BLaER1 (cell line): ENCODE measurements at regions not wholly inside any gene's neighbourhood (a gene's known extent, or its start where the extent isn't known, plus 50 kb on each side); places are given as distances from the start of the nearest gene placed in this dataset.

Experiments used
- H3K27ac ChIP-seq: shearing (Covaris generic); formaldehyde crosslinking; 2 replicates; pipeline ENCODE4 v1.8.1; 2022
- H3K27me3 ChIP-seq: shearing (Covaris generic); formaldehyde crosslinking; 2 replicates; pipeline ENCODE4 v1.8.1; 2022
- H3K36me3 ChIP-seq: shearing (Covaris generic); formaldehyde crosslinking; 2 replicates; pipeline ENCODE4 v1.8.1; 2022
- H3K4me1 ChIP-seq: shearing (Covaris generic); formaldehyde crosslinking; 2 replicates; pipeline ENCODE4 v1.8.1; 2022
- H3K4me2 ChIP-seq: shearing (Covaris generic); formaldehyde crosslinking; 2 replicates; pipeline ENCODE4 v1.8.1; 2022
- H3K4me3 ChIP-seq: shearing (Covaris generic); formaldehyde crosslinking; 2 replicates; pipeline ENCODE4 v1.8.1; 2022
- H3K9ac ChIP-seq: shearing (Covaris generic); formaldehyde crosslinking; 2 replicates; pipeline ENCODE4 v1.8.1; 2022
- H3K9me3 ChIP-seq: shearing (Covaris generic); formaldehyde crosslinking; 2 replicates; pipeline ENCODE4 v1.8.1; 2022
- H4K20me1 ChIP-seq: shearing (Covaris generic); formaldehyde crosslinking; 2 replicates; pipeline ENCODE4 v1.8.1; 2022
- Cebpa-rat ChIP-seq: shearing (Covaris generic); IDR thresholded peaks from 2 replicates; pipeline ENCODE4 v1.8.1; 2022

DNA sequence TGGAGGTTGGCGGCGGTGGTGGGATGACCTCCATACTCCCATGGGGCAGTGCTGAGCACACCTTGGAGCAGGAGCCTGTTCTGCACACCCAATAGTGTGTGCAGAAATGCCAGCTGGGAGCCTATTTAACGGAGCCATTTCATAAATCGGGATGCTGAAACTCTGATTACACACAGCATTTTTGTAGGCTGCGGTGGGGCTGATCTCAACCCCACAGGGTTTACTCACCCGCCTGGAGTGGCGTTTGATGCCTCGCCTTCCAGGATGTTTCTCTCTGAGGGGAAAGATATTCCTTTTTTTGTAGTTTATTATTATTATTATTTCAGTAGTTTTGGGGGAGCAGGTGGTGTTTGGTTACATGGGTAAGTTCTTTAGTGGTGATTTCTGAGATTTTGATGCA is 82.6 kb upstream of the WDR26 start:
- no peak for TF ChIP-seq Cebpa-rat
- H3K27ac ChIP-seq: no peak overlapping the region

DNA sequence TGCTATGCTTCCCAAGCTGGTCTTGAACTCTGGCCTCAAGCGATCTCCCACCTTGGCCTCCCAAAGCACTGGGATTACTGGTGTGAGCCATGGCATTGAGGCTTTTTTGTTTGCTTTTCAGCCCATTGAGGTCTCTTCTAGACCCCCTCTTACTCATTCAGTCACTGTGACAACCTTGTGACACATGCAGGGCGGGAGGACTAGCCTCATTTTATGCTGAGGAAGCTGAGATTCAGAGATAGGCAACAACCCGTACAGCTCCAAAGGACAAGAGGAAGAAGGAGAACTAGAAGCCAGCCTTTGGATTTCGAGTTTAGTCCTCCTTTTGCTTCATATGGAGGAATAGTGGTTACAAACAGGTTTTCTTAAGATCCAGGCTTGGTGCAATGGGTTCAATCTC is 83.9 kb upstream of the WDR26 start:
- Histone ChIP-seq H4K20me1 (no peaks in the 10 kb centered on the region), H3K9ac (no peak overlapping the region), H3K4me1 (no peaks in the 10 kb centered on the region), H3K4me3 (no peak overlapping the region), H3K27ac (no peak overlapping the region), H3K9me3 (peaks cover 4% of the 10 kb centered on the region), H3K4me2 (no peak overlapping the region), H3K36me3 (no peaks in the 10 kb centered on the region), H3K27me3 (no peaks in the 10 kb centered on the region)
- no peak for TF ChIP-seq Cebpa-rat

More for the DNA sequence above, 82.6 kb upstream of the WDR26 start:
- H3K9me3 ChIP-seq: peaks cover 4% of the 10 kb centered on the region
- H3K27me3 ChIP-seq: no peaks in the 10 kb centered on the region
- no peak overlapping the region for H3K4me3 ChIP-seq
- no peak overlapping the region for H3K9ac ChIP-seq
- H3K4me2 ChIP-seq: no peak overlapping the region
- H4K20me1 ChIP-seq: no peaks in the 10 kb centered on the region
- no peaks in the 10 kb centered on the region for H3K4me1 ChIP-seq
- H3K36me3 ChIP-seq: no peaks in the 10 kb centered on the region

DNA sequence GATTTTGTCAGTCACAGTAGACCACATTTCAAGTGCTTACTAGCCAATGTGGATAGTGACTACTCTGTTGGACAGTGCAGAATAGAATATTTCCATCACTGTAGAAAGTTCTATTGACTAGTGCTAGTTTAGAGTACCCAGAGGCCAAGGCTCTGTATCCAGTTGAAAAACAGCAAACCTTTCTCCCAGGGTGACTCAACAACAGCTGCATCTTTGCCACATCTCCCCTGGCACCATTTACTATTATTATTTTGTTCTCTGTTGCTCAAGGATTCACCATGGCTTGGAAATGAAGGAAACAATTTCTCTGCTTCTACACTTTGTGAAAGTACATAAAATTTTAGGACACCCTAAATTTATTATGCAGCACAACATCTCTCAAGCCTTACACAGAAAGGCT is 85.3 kb upstream of the WDR26 start:
- no peak for TF ChIP-seq Cebpa-rat
- Histone ChIP-seq H3K9ac (no peak overlapping the region), H4K20me1 (no peaks in the 10 kb centered on the region), H3K4me2 (no peak overlapping the region), H3K4me3 (no peak overlapping the region), H3K4me1 (no peaks in the 10 kb centered on the region), H3K27me3 (no peaks in the 10 kb centered on the region), H3K36me3 (no peaks in the 10 kb centered on the region), H3K27ac (no peak overlapping the region), H3K9me3 (peaks cover 4% of the 10 kb centered on the region)

DNA sequence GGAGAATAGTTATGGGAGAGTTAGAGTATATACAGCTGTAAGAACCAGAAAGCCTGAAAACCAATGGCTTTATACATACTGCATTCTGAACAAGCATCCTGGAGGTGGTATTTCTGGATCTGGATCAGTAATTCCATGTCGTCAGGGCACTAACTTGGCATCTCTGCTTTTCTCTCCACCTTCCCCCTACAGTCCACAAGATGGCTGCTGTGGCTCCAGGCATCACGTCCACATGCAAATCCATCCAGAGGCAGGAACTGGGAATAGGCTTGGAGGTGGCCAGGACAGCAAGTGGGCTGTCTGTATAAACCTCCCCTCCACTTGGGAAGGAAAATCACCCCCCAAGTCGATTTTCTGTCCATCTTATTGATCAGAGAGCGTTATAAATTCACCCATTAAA is 86.2 kb upstream of the WDR26 start:
- H3K9me3 ChIP-seq: peaks cover 4% of the 10 kb centered on the region
- H3K4me2 ChIP-seq: no peak overlapping the region
- no peak overlapping the region for H3K4me3 ChIP-seq
- no peak overlapping the region for H3K9ac ChIP-seq
- H3K4me1 ChIP-seq: no peaks in the 10 kb centered on the region
- H4K20me1 ChIP-seq: no peaks in the 10 kb centered on the region
- H3K36me3 ChIP-seq: no peaks in the 10 kb centered on the region
- no peak overlapping the region for H3K27ac ChIP-seq
- no peaks in the 10 kb centered on the region for H3K27me3 ChIP-seq
- TF ChIP-seq Cebpa-rat: no peak

DNA sequence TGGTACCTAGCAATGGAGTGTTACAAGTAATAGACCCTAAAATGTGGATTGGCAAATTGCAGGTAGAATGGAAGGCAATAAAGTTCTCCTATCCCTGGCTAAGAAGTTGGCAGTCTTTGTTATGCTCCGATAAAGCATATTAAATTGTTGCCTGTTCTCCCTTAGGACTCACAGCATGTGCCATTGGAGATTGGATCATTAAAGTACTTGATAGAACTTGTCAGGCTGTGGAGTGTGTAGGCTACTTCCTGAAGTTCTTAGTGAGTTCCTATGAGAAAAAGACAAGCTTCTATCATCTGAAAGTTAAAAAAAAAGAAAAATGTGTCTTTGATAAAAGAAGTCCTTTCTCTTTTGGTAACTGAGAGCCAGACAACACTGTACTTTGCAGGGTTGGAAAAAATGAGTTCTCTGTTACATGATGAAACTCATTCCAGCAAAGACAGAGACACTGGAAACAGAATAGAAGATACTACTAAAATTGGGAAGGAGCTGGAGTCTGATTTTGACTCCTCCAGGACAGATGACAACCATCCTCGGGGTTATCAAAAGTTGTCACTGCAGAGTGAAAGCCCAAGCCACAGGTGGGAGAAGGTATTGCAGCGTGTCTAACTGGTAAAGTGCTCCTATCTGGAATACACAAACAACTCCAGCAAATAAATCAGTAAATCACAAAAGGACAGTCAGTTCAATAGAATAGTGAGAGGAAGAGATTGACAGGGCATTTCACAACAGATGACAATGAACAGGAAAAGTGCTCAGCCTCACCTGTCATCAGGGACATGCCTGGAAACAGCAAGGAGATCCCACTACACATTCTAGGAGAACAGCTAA is 87.5 kb upstream of the WDR26 start:
- Histone ChIP-seq H3K27me3 (no peaks in the 10 kb centered on the region), H3K4me1 (no peaks in the 10 kb centered on the region), H4K20me1 (no peaks in the 10 kb centered on the region), H3K36me3 (no peaks in the 10 kb centered on the region), H3K9ac (no peak overlapping the region), H3K4me2 (no peak overlapping the region), H3K4me3 (no peak overlapping the region), H3K9me3 (peaks cover 4% of the 10 kb centered on the region), H3K27ac (no peak overlapping the region)
- no peak for TF ChIP-seq Cebpa-rat

DNA sequence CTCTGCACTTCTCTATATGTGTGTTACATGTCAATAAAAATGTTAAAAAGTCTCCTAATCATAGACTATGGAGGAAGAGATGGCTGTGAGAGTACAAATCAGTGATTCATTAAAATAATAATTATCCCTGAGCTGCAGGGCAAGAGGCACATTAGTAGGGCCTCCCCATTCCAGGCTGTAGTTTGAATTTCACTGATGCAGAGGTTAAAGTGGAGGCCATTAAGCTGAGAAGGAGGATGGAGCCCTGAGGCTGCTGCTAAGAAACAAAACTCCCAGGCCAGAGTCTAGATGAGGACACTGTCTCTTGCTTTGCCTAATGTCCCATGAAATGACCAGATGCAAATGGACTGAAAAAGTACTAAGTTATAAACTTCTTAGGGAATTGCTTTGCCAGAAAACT is 89.1 kb upstream of the WDR26 start:
- H3K4me2 ChIP-seq: no peak overlapping the region
- no peaks in the 10 kb centered on the region for H3K36me3 ChIP-seq
- TF ChIP-seq Cebpa-rat: no peak
- no peaks in the 10 kb centered on the region for H4K20me1 ChIP-seq
- peaks cover 4% of the 10 kb centered on the region for H3K9me3 ChIP-seq
- H3K27me3 ChIP-seq: no peaks in the 10 kb centered on the region
- H3K4me3 ChIP-seq: no peak overlapping the region
- no peak overlapping the region for H3K9ac ChIP-seq
- H3K4me1 ChIP-seq: no peaks in the 10 kb centered on the region
- H3K27ac ChIP-seq: no peak overlapping the region

DNA sequence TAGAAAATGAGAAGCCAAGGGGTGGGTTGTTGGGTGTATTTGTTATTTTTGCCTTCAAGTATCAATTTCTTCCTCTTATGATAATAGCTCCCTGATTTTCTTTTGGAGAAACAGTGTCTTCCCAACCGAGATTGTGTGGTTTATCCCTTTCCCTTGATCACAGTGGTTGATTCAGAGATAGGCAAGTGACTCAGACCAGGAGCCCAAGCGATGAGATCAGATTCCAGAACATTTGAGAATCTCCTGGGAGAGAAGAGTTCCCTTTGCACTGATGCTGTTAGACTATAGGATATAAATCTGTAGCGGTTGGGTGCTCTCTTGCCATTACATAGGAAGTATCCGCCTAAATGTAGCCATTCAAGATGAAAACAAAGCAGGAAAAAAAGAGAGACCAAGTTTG is 90.1 kb upstream of the WDR26 start:
- Histone ChIP-seq H4K20me1 (no peaks in the 10 kb centered on the region), H3K36me3 (no peaks in the 10 kb centered on the region), H3K9me3 (peaks cover 4% of the 10 kb centered on the region), H3K27me3 (no peaks in the 10 kb centered on the region), H3K4me2 (no peak overlapping the region), H3K9ac (no peak overlapping the region), H3K27ac (no peak overlapping the region), H3K4me1 (no peaks in the 10 kb centered on the region), H3K4me3 (no peak overlapping the region)
- TF ChIP-seq Cebpa-rat: no peak

DNA sequence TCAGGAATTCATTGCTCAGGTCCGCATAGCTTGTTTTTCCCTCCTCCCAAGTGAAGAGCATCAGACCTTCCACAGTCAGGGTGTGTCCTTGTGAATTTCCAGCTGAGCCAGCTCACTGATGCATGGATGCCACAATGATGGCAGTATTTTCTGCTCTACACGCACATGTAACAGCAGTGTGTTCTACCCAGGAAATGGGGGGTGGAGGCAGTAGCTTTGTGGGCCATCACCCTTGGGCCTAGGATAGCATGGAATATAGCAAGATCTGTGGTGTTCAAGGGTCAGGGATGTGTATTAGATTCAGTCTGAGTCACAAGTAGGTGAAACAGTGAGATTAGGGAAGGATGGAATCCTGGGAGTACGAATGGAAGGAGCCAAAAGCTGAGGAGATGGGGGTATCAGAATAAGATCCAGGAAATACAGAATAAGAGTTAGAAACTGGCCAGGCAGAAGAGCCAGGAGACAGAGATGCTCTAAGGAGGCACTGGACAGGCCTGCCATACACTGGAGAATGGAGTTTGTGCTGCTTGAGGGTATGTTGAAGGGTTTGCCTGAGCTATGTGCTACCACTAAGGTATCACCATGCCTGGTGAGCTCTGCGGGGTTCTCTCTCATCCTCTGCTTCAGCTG is 90.6 kb upstream of the CNIH3 start:
- peaks cover 4% of the 10 kb centered on the region for H3K9me3 ChIP-seq
- H4K20me1 ChIP-seq: no peaks in the 10 kb centered on the region
- no peak for TF ChIP-seq Cebpa-rat
- no peak overlapping the region for H3K27ac ChIP-seq
- H3K27me3 ChIP-seq: no peaks in the 10 kb centered on the region
- no peak overlapping the region for H3K4me3 ChIP-seq
- no peak overlapping the region for H3K9ac ChIP-seq
- no peaks in the 10 kb centered on the region for H3K4me1 ChIP-seq
- H3K36me3 ChIP-seq: no peaks in the 10 kb centered on the region
- no peak overlapping the region for H3K4me2 ChIP-seq

DNA sequence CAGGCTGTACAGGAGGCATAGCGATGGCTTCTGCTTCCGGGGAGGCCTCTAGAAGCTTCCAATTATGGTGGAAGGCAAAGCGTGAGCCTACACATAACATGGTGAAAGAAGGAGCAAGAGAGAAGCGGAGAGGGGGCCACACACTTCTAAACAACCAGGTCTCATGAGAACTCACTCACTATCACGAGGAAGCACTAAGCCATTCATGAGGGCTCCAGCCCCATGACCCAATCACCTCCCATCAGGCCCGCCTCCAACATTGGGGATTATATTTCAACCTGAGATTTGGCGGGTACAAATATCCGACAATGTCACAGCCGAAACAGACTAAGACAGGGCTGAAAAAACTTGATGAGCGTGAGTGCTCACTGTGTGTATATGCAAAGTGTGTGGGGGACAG is 89.3 kb upstream of the CNIH3 start:
- Histone ChIP-seq H3K9ac (no peak overlapping the region), H3K27ac (no peak overlapping the region), H3K4me2 (no peak overlapping the region), H4K20me1 (no peaks in the 10 kb centered on the region), H3K4me1 (no peaks in the 10 kb centered on the region), H3K36me3 (no peaks in the 10 kb centered on the region), H3K4me3 (no peak overlapping the region), H3K27me3 (no peaks in the 10 kb centered on the region), H3K9me3 (no peaks in the 10 kb centered on the region)
- no peak for TF ChIP-seq Cebpa-rat

DNA sequence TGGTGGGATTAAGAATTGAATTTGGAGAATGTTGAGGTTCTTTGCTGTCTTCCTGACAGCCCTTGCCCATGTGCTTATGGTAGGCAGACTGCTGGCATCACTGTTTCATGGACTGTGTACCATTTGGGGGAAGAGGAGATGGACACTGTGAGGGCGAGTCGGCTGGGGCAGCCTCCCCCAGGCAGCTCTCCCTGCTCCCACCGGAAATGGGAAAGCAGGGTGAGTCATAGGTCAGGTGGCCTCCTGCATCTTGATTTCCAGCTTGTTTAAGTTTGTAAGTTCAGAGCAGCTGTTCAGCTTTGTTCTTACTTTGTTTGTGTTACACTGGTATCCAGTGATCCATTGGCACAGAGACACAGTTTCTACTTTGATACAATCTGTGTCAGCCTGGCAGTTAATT is 87.2 kb upstream of the CNIH3 start:
- no peaks in the 10 kb centered on the region for H3K27me3 ChIP-seq
- no peak overlapping the region for H3K4me3 ChIP-seq
- H3K27ac ChIP-seq: no peak overlapping the region
- H4K20me1 ChIP-seq: no peaks in the 10 kb centered on the region
- TF ChIP-seq Cebpa-rat: no peak
- no peak overlapping the region for H3K4me2 ChIP-seq
- H3K9me3 ChIP-seq: no peaks in the 10 kb centered on the region
- no peaks in the 10 kb centered on the region for H3K4me1 ChIP-seq
- no peak overlapping the region for H3K9ac ChIP-seq
- H3K36me3 ChIP-seq: no peaks in the 10 kb centered on the region

DNA sequence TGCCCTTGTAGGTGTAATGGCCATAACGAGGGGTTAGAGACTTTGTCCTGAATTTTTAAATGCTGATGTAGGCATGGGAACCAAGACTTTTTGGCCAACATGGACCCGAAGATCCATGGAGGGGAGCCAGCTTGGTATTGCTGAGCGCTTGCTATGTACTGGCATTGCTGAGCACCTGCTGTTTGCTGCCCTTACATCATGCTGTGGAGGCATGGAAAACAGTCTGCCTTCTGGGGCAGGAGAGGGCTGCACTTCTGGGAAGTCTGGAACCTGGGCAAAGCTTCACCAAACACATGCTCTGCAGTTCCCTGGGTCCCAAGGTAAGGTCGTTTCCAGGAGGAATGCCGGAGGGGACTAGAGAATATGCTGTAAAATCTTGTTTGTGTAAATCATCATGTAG is 86.3 kb upstream of the CNIH3 start:
- Histone ChIP-seq H3K4me2 (no peak overlapping the region), H3K27ac (no peak overlapping the region), H4K20me1 (no peaks in the 10 kb centered on the region), H3K4me3 (no peak overlapping the region), H3K27me3 (no peaks in the 10 kb centered on the region), H3K36me3 (no peaks in the 10 kb centered on the region), H3K9me3 (no peaks in the 10 kb centered on the region), H3K4me1 (no peaks in the 10 kb centered on the region), H3K9ac (no peak overlapping the region)
- no peak for TF ChIP-seq Cebpa-rat
